ENCODE measurements at regions not wholly inside any gene's neighbourhood (a gene's known extent, or its start where the extent isn't known, plus 50 kb on each side); places are given as distances from the start of the nearest gene placed in this dataset.

GRCh38 chr6:140576004-140576555, 1201.6 kb upstream of the CITED2 start:
- no peak overlapping the region for H3K9ac ChIP-seq (ENCODE audit: insufficient read depth in 1 of 2, low read depth in 2 of 2, low read length in 2 of 2)
- TF ChIP-seq FOXM1 (IDR thresholded peaks at IDR 0.05; ENCODE audit: low read depth) (no peak), FOXM1 (CRISPR knock-in tag; IDR thresholded peaks at IDR 0.05; ENCODE audit: low read depth) (no peak), MAFK (IDR thresholded peaks at IDR 0.05; ENCODE audit: low read length) (no peak), BHLHE40 (IDR thresholded peaks at IDR 0.05; ENCODE audit: low read length) (no peak), GABPB2 (CRISPR knock-in tag; conservative IDR thresholded peaks at IDR 0.05) (no peak), TSC22D4 (tag; IDR thresholded peaks at IDR 0.05) (no peak), SMARCE1 (IDR thresholded peaks at IDR 0.05) (no peak), ZNF133 (CRISPR knock-in tag; IDR thresholded peaks at IDR 0.05) (no peak), BRF2 (IDR thresholded peaks at IDR 0.05; ENCODE audit: borderline replicate concordance, insufficient read depth, insufficient read length) (no peak), SMARCA5 (IDR thresholded peaks at IDR 0.05) (no peak), FOXA3 (CRISPR knock-in tag; conservative IDR thresholded peaks at IDR 0.05 in 1 of 2, IDR thresholded peaks at IDR 0.05 in 1 of 2) (no peak), HNRNPK (IDR thresholded peaks at IDR 0.05; ENCODE audit: low read depth, low read length, poor library complexity, severe bottlenecking) (no peak), ZNF197 (CRISPR knock-in tag; IDR thresholded peaks at IDR 0.05; ENCODE audit: low read depth) (no peak), FOS (IDR thresholded peaks at IDR 0.05; ENCODE audit: extremely low read depth, insufficient read length) (no peak), ZNF740 (CRISPR knock-in tag; IDR thresholded peaks at IDR 0.05) (no peak), ZNF740 (tag; IDR thresholded peaks at IDR 0.05) (no peak), ZNF280B (CRISPR knock-in tag; IDR thresholded peaks at IDR 0.05) (no peak), FOXJ3 (CRISPR knock-in tag; IDR thresholded peaks at IDR 0.05) (no peak), NR3C1 (CRISPR knock-in tag; IDR thresholded peaks at IDR 0.05) (no peak), ZNF668 (CRISPR knock-in tag; IDR thresholded peaks at IDR 0.05) (no peak)
- ChIA-PET POLR2A (interaction anchor here (1.0 kb wide), 1 partner anchor 21 kb away, joined by 3 read pairs; no protein-coding TSS in a partner anchor), CTCF (ENCODE audit: low intra/inter-chr PET ratio) (interaction anchor here (1.1 kb wide), 1 partner anchor 9 kb away, joined by 3 read pairs; no protein-coding TSS in a partner anchor)
- no peaks in the 10 kb centered on the region for H3K9me1 ChIP-seq (ENCODE audit: control insufficient read depth, insufficient read depth, low read length)
- 62% methylated on average over 7 of the region's 7 CpGs for WGBS (ENCODE audit: insufficient coverage, low coverage, missing lambda C conversion rate)
- no peaks in the 10 kb centered on the region for H3K4me1 ChIP-seq (replicated peaks in 1 of 2; ENCODE audit: control insufficient read depth in 2 of 2, insufficient read depth in 2 of 2, low read length in 2 of 2)
- H3K36me3 ChIP-seq (ENCODE audit: control insufficient read depth, insufficient read depth, low read length): no peaks in the 10 kb centered on the region
- intact Hi-C loops (cut with micrococcal nuclease) (no loop called here), in situ Hi-C loops (cut with MboI) (no loop called here)
- no peak overlapping the region for H3K4me3 ChIP-seq
- no peak overlapping the region for H3K4me2 ChIP-seq (ENCODE audit: insufficient read depth, low read length)
- ATAC-seq (no peak), DNase-seq (ENCODE audit: extremely low read depth in 1 of 4, low spot score in 3 of 4) (no peak), FAIRE-seq (no peak)
- H3K9me3 ChIP-seq (replicated peaks; ENCODE audit: control insufficient read depth, insufficient read depth, low read depth, low read length): no peaks in the 10 kb centered on the region
- no peaks in the 10 kb centered on the region for H3K27me3 ChIP-seq (ENCODE audit: control insufficient read depth in 2 of 2, insufficient read depth in 2 of 2, low read length in 2 of 2)
- H2AFZ ChIP-seq (ENCODE audit: low read depth, low read length): no peak overlapping the region
- H3K27ac ChIP-seq (ENCODE audit: extremely low read depth, low read depth, low read length): no peak overlapping the region
- no peaks in the 10 kb centered on the region for H4K20me1 ChIP-seq (replicated peaks; ENCODE audit: control insufficient read depth, insufficient read depth, low read length)
- no TSS peak for BruUV-seq (replicated peaks)
- no peaks in the 10 kb centered on the region for H3K79me2 ChIP-seq (ENCODE audit: control insufficient read depth, insufficient read depth, low read length)

All from K562 (cell line).